ENCODE measurements at regions not wholly inside any gene's neighbourhood (a gene's known extent, or its start where the extent isn't known, plus 50 kb on each side); places are given as distances from the start of the nearest gene placed in this dataset.

GRCh38 chr6:145161501-145161900, 573.8 kb downstream of the EPM2A start:
- no peak for TF ChIP-seq GATA1 (IDR thresholded peaks at IDR 0.05; ENCODE audit: low read depth, low read length)
- no peak for TF ChIP-seq POLR2A (IDR thresholded peaks at IDR 0.05; ENCODE audit: low read length)
- DNase-seq = no peak

GRCh38 chr6:145169726-145170224, 565.5 kb downstream of the EPM2A start:
- DNase-seq = no peak
- TF ChIP-seq POLR2A (IDR thresholded peaks at IDR 0.05; ENCODE audit: low read length) = no peak

- TF ChIP-seq GATA1 (IDR thresholded peaks at IDR 0.05; ENCODE audit: low read depth, low read length) (no peak), POLR2A (IDR thresholded peaks at IDR 0.05; ENCODE audit: low read length) (no peak)
These were observed 559.9 kb downstream of the EPM2A start for GRCh38 chr6:145175470-145175869.

GRCh38 chr6:145178391-145178790, 556.9 kb downstream of the EPM2A start:
- no peak for DNase-seq
- TF ChIP-seq POLR2A (IDR thresholded peaks at IDR 0.05; ENCODE audit: low read length) = no peak
- TF ChIP-seq GATA1 (IDR thresholded peaks at IDR 0.05; ENCODE audit: low read depth, low read length) = no peak

More at GRCh38 chr6:145175470-145175869, 559.9 kb downstream of the EPM2A start:
- no peak for DNase-seq

- DNase-seq = no peak
- TF ChIP-seq POLR2A (IDR thresholded peaks at IDR 0.05; ENCODE audit: low read length) (no peak), GATA1 (IDR thresholded peaks at IDR 0.05; ENCODE audit: low read depth, low read length) (no peak)
These were observed 547.7 kb downstream of the EPM2A start for GRCh38 chr6:145187491-145188206.

GRCh38 chr6:145189836-145190235, 545.5 kb downstream of the EPM2A start:
- DNase-seq = no peak
- no peak for TF ChIP-seq GATA1 (IDR thresholded peaks at IDR 0.05; ENCODE audit: low read depth, low read length)
- TF ChIP-seq POLR2A (IDR thresholded peaks at IDR 0.05; ENCODE audit: low read length) = no peak

GRCh38 chr6:145194389-145194788, 540.9 kb downstream of the EPM2A start:
- no peak for DNase-seq
- TF ChIP-seq POLR2A (IDR thresholded peaks at IDR 0.05; ENCODE audit: low read length) (no peak), GATA1 (IDR thresholded peaks at IDR 0.05; ENCODE audit: low read depth, low read length) (no peak)

- no peak for DNase-seq
- TF ChIP-seq POLR2A (IDR thresholded peaks at IDR 0.05; ENCODE audit: low read length) = no peak
These were observed 535.4 kb downstream of the EPM2A start for GRCh38 chr6:145199961-145200360.

- no peak for DNase-seq
- TF ChIP-seq GATA1 (IDR thresholded peaks at IDR 0.05; ENCODE audit: low read depth, low read length) = no peak
- no peak for TF ChIP-seq POLR2A (IDR thresholded peaks at IDR 0.05; ENCODE audit: low read length)
These were observed 531.0 kb downstream of the EPM2A start for GRCh38 chr6:145204301-145204700.

- no peak for DNase-seq
- TF ChIP-seq GATA1 (IDR thresholded peaks at IDR 0.05; ENCODE audit: low read depth, low read length) = no peak
- no peak for TF ChIP-seq POLR2A (IDR thresholded peaks at IDR 0.05; ENCODE audit: low read length)
These were observed 528.9 kb downstream of the EPM2A start for GRCh38 chr6:145206247-145206907.

GRCh38 chr6:145208474-145208873, 526.8 kb downstream of the EPM2A start:
- TF ChIP-seq POLR2A (IDR thresholded peaks at IDR 0.05; ENCODE audit: low read length) (no peak), GATA1 (IDR thresholded peaks at IDR 0.05; ENCODE audit: low read depth, low read length) (no peak)

GRCh38 chr6:145209272-145209671, 526.0 kb downstream of the EPM2A start:
- no peak for DNase-seq
- no peak for TF ChIP-seq GATA1 (IDR thresholded peaks at IDR 0.05; ENCODE audit: low read depth, low read length)
- no peak for TF ChIP-seq POLR2A (IDR thresholded peaks at IDR 0.05; ENCODE audit: low read length)

More at GRCh38 chr6:145208474-145208873, 526.8 kb downstream of the EPM2A start:
- DNase-seq = no peak

GRCh38 chr6:145212813-145213212, 522.5 kb downstream of the EPM2A start:
- TF ChIP-seq POLR2A (IDR thresholded peaks at IDR 0.05; ENCODE audit: low read length) (no peak), GATA1 (IDR thresholded peaks at IDR 0.05; ENCODE audit: low read depth, low read length) (no peak)
- DNase-seq = no peak

- DNase-seq = no peak
These were observed 521.7 kb downstream of the EPM2A start for GRCh38 chr6:145213614-145214013.

GRCh38 chr6:145214570-145214969, 520.8 kb downstream of the EPM2A start:
- no peak for TF ChIP-seq GATA1 (IDR thresholded peaks at IDR 0.05; ENCODE audit: low read depth, low read length)
- TF ChIP-seq POLR2A (IDR thresholded peaks at IDR 0.05; ENCODE audit: low read length) = no peak
- peak; percentile 10 to 37 for DNase-seq

More at GRCh38 chr6:145213614-145214013, 521.7 kb downstream of the EPM2A start:
- no peak for TF ChIP-seq GATA1 (IDR thresholded peaks at IDR 0.05; ENCODE audit: low read depth, low read length)
- no peak for TF ChIP-seq POLR2A (IDR thresholded peaks at IDR 0.05; ENCODE audit: low read length)
